Body of pancreas (tissue), 4 donors: ENCODE measurements at regions not wholly inside any gene's neighbourhood (a gene's known extent, or its start where the extent isn't known, plus 50 kb on each side); places are given as distances from the start of the nearest gene placed in this dataset.
A peak's percentile ranks its signal among the peaks of the same experiment; 100 is the strongest.

Experiments
- ATAC-seq: fragments of 150-250 bp; one replicate; pipeline ENCODE4 v1.9.1; 2016
- DNase-seq, 4 donors: peaks; one replicate each; pipeline ENCODE4 v3.0.0-alpha.2; 2019
- H3K27ac ChIP-seq, 4 donors: fragments of 200-600 bp; sonication (generic); 1 replicate in 3 of 4; 2 replicates in 1 of 4; pipeline versions ENCODE4 v1.5.1 to v1.6.1; 2016 to 2019; ENCODE audit warnings: mild to moderate bottlenecking in 1 of 4, mixed read lengths in 1 of 4, moderate library complexity in 1 of 4
- H3K27me3 ChIP-seq, 2 donors: fragments of 200-600 bp; sonication (generic); one replicate each; pipeline ENCODE4 v1.6.0; 2016; ENCODE audit warnings: mild to moderate bottlenecking in 1 of 2
- H3K36me3 ChIP-seq, 2 donors: fragments of 200-600 bp; sonication (generic); replicated peaks in 1 of 2; 2 replicates each; pipeline ENCODE4 v1.5.1; 2016; ENCODE audit warnings: low read depth in 2 of 2; ENCODE audit not compliant: insufficient read depth in 1 of 2
- H3K4me1 ChIP-seq: fragments of 200-600 bp; sonication (generic); one replicate; pipeline ENCODE4 v1.6.0; 2016
- H3K4me3 ChIP-seq, 2 donors: fragments of 200-600 bp; sonication (generic); 1 replicate in 1 of 2; 2 replicates in 1 of 2; pipeline ENCODE4 v1.5.1; 2016 to 2019
- H3K9me3 ChIP-seq, 3 donors: fragments of 200-600 bp; sonication (generic); 1 replicate in 2 of 3; 2 replicates in 1 of 3; pipeline ENCODE4 v1.5.1; 2016
- CTCF ChIP-seq, 7 experiments: fragments of 450-650 bp in 4 of 7; fragments of 200-600 bp in 3 of 7; sonication (generic) in 3 of 7; IDR thresholded peaks; one replicate each; pipeline ENCODE4 v1.5.1; 2016 to 2019; ENCODE audit warnings: antibody characterized with exemption in 7 of 7
- POLR2A ChIP-seq, 3 donors: fragments of 450-650 bp; IDR thresholded peaks; one replicate each; pipeline ENCODE4 v1.6.1; 2016; ENCODE audit warnings: antibody characterized with exemption in 3 of 3, mild to moderate bottlenecking in 2 of 3
- WGBS, 2 donors: methylation state at CpG; one replicate each; pipeline ENCODE4 v1.1.5; 2017; 5-methylcytosine and 5-hydroxymethylcytosine counted together
- intact Hi-C: fragments of 100-400 bp; cut with DNase I; formaldehyde crosslinking; loops from one replicate; pipeline ENCODE4 v1.15.1; 2023

- ATAC-seq = peak; percentile 52
- peak; percentile 54 to 82 (median 60) for DNase-seq
- intact Hi-C loops = no loop called here
- Histone ChIP-seq H3K9me3 (no peaks in the 10 kb centered on the region), H3K27ac (peak overlapping the region in 1 of 4 donors; percentile 50), H3K4me1 (peaks cover 35% of the 10 kb centered on the region), H3K27me3 (no peaks in the 10 kb centered on the region), H3K4me3 (no peak overlapping the region), H3K36me3 (no peaks in the 10 kb centered on the region)
- TF ChIP-seq POLR2A (IDR thresholded peaks at IDR 0.05) = no peak
- 52 to 61% methylated on average over 7 to 9 of the region's 9 CpGs for WGBS, 2 donors
Measured at GRCh38 chr19:34598217-34599155, 78.5 kb downstream of the SCGB2B2 start.

DNA sequence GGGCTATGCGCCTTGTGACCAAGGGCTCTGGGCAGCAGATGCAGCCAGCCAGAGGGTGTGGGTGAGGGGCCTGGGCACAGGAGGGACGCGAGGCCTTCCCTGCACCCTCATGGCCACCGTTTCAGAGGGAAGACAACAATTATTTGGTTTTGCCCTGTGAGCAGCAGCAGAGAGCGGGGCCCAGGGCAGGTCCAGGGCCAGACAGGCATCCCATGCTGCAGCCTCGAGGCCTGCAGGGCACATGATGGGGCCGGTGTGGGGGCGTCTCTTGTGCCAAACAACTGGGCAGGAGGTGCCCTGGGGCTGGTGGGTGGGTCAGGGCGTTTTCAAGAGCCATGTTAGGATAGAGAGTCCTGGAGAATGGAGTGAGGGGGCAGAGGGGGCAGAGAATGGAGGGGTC, 79.4 kb downstream of the SCGB2B2 start:
- TF ChIP-seq POLR2A (IDR thresholded peaks at IDR 0.05) (no peak), CTCF (IDR thresholded peaks at IDR 0.05) (no peak)
- Histone ChIP-seq H3K9me3 (no peaks in the 10 kb centered on the region), H3K4me1 (peaks cover 35% of the 10 kb centered on the region), H3K27me3 (no peaks in the 10 kb centered on the region), H3K4me3 (no peak overlapping the region), H3K36me3 (no peaks in the 10 kb centered on the region), H3K27ac (peak overlapping the region in 1 of 4 donors; percentile 7)
- ATAC-seq (no peak), DNase-seq (peak in 1 of 4 donors; percentile 3)
- intact Hi-C loops = no loop called here
- 76 to 92% methylated on average over 9 of the region's 9 CpGs for WGBS, 2 donors

DNA sequence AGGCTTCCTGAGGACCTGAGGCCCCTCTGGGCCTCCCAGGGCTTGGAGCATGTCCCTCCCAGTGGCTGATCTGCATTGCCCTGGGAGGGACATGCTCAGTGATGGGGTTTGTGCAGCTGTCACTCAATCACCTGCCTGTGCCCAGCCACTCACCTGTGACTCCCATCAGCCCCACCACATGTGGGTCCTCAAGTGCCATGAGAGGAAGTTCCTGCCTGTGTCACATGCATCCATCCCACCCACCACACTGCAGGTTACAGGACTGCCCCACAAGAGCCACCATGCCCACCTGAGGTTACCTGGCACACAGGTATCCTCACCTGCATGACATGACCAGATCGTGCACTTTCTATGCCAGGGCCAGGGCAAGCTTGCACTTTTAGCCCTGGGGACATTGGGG, 80.0 kb downstream of the SCGB2B2 start:
- 89 to 100% methylated on average over 1 of the region's 1 CpG for WGBS, 2 donors
- H3K4me1 ChIP-seq = peaks cover 35% of the 10 kb centered on the region
- no peak for DNase-seq
- no peaks in the 10 kb centered on the region for H3K9me3 ChIP-seq
- no peaks in the 10 kb centered on the region for H3K27me3 ChIP-seq
- ATAC-seq = no peak
- intact Hi-C loops = no loop called here
- H3K4me3 ChIP-seq = no peak overlapping the region
- H3K36me3 ChIP-seq = no peaks in the 10 kb centered on the region
- TF ChIP-seq CTCF (IDR thresholded peaks at IDR 0.05) (no peak), POLR2A (IDR thresholded peaks at IDR 0.05) (no peak)
- no peak overlapping the region for H3K27ac ChIP-seq

DNA sequence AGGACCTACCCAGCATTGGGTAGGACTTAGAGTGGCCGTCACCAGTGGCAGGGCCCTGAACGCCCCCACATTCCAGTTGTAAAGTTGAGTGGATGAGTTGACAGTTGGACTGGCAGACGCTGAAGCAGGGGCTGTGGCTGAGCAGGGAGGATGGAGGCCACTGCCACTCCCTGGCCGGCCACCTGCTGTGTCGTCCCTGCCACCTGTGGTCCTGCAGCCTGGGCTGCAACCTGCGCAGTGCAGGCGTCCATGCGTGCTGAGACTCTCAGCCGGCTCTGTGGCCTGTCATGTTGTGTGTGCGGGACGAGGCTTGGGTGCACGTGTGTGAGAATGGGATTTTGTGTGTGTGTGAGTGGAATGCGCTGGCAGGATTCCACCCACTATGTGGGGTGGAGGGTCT, 80.8 kb downstream of the SCGB2B2 start:
- Histone ChIP-seq H3K27me3 (no peaks in the 10 kb centered on the region), H3K9me3 (no peaks in the 10 kb centered on the region), H3K4me1 (peaks cover 35% of the 10 kb centered on the region), H3K27ac (no peak overlapping the region), H3K4me3 (no peak overlapping the region), H3K36me3 (no peaks in the 10 kb centered on the region)
- no peak for ATAC-seq
- TF ChIP-seq CTCF (IDR thresholded peaks at IDR 0.05) = no peak
- TF ChIP-seq POLR2A (IDR thresholded peaks at IDR 0.05) = no peak
- 90 to 93% methylated on average over 11 of the region's 13 CpGs for WGBS, 2 donors
- intact Hi-C loops = no loop called here
- DNase-seq = no peak

DNA sequence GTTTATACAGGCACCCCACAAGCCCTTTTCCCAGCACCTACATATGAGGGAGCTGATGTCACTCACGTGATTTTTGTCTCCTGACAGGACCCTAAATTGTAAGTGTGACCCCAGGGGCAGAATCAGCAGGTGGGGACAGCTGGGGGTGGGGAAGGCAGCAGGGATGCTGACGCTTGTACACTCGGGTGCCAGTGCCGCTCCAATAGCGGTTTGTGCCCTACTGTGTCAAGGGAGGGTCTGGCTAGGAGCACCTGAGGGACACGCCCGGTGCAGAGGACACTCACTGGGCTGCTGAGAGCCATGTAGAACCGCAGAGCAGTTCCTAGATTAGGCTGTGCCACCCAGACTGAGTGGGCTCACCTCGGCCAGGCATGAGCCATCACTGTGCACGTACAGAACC, 81.3 kb downstream of the SCGB2B2 start:
- Histone ChIP-seq H3K4me3 (no peak overlapping the region), H3K27me3 (no peaks in the 10 kb centered on the region), H3K36me3 (no peaks in the 10 kb centered on the region), H3K4me1 (peaks cover 35% of the 10 kb centered on the region), H3K27ac (no peak overlapping the region), H3K9me3 (no peaks in the 10 kb centered on the region)
- no peak for TF ChIP-seq POLR2A (IDR thresholded peaks at IDR 0.05)
- no peak for TF ChIP-seq CTCF (IDR thresholded peaks at IDR 0.05)
- ATAC-seq = no peak
- DNase-seq = no peak
- intact Hi-C loops = no loop called here
- 83 to 95% methylated on average over 7 to 10 of the region's 10 CpGs for WGBS, 2 donors
